ENCODE measurements at regions not wholly inside any gene's neighbourhood (a gene's known extent, or its start where the extent isn't known, plus 50 kb on each side); places are given as distances from the start of the nearest gene placed in this dataset.

GRCh38 chr20:54379893-54380584 is 95.4 kb upstream of the DOK5 start:
- Histone ChIP-seq H3K4me3 (no peak overlapping the region), H3K4me1 (ENCODE audit: control insufficient read depth in 5 of 5, insufficient read depth in 5 of 5, low read length in 5 of 5) (no peaks in the 10 kb centered on the region), H3K36me3 (ENCODE audit: control insufficient read depth in 4 of 4, insufficient read depth in 4 of 4, low read length in 4 of 4) (no peaks in the 10 kb centered on the region), H3K27me3 (ENCODE audit: control insufficient read depth in 3 of 3, insufficient read depth in 3 of 3, low read length in 2 of 3) (peaks cover 0 to 2% (median 0%) of the 10 kb centered on the region in 3 donors), H3K9me3 (ENCODE audit: control insufficient read depth in 4 of 4, insufficient read depth in 3 of 4, low read length in 3 of 4) (no peaks in the 10 kb centered on the region), H3K27ac (ENCODE audit: low read depth in 1 of 2, low read length in 1 of 2) (no peak overlapping the region), H3K9ac (ENCODE audit: insufficient read depth in 1 of 2, low read length in 2 of 2) (no peak overlapping the region)
- 81% methylated on average over 7 of the region's 7 CpGs for WGBS, 2 donors
- no peak for TF ChIP-seq CTCF (IDR thresholded peaks at IDR 0.05; ENCODE audit: control extremely low read depth, extremely low read depth)
- DNase-seq (no peak), ATAC-seq (ENCODE audit: insufficient read depth, low FRiP score) (no peak)

DNA sequence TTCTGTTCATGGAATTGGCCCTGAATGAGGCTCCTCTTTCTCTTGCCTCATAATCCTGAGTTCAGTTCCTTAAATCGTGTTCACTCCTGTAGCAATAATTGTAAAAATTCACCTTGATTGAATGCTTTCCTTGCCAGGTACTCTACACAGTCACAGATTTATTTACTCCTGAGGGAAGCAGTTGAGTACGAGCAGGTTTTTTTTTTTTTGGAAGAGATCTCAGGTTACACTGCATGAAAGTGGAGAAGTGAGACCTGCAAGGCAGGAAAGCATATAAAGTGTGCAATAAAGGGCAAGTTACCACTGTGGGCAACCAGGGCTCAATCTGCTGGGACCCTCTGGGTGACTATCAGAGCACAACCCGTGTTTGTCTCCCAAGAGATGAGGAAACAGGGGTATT is 93.0 kb upstream of the DOK5 start:
- DNase-seq, result peak in 2 of 3 donors; percentile 20 to 50
- no peaks in the 10 kb centered on the region for H3K4me1 ChIP-seq (ENCODE audit: control insufficient read depth in 5 of 5, insufficient read depth in 5 of 5, low read length in 5 of 5)
- peaks cover 0 to 2% (median 0%) of the 10 kb centered on the region in 3 donors for H3K27me3 ChIP-seq (ENCODE audit: control insufficient read depth in 3 of 3, insufficient read depth in 3 of 3, low read length in 2 of 3)
- H3K4me3 ChIP-seq, result no peak overlapping the region
- no peak for TF ChIP-seq CTCF (IDR thresholded peaks at IDR 0.05; ENCODE audit: control extremely low read depth, extremely low read depth)
- H3K9me3 ChIP-seq (ENCODE audit: control insufficient read depth in 4 of 4, insufficient read depth in 3 of 4, low read length in 3 of 4), result no peaks in the 10 kb centered on the region
- WGBS, 2 donors, result 26 to 30% methylated on average over 3 of the region's 3 CpGs
- H3K9ac ChIP-seq (ENCODE audit: insufficient read depth in 1 of 2, low read length in 2 of 2), result no peak overlapping the region
- no peak for ATAC-seq (ENCODE audit: insufficient read depth, low FRiP score)
- H3K27ac ChIP-seq (ENCODE audit: low read depth in 1 of 2, low read length in 1 of 2), result no peak overlapping the region
- no peaks in the 10 kb centered on the region for H3K36me3 ChIP-seq (ENCODE audit: control insufficient read depth in 4 of 4, insufficient read depth in 4 of 4, low read length in 4 of 4)

DNA sequence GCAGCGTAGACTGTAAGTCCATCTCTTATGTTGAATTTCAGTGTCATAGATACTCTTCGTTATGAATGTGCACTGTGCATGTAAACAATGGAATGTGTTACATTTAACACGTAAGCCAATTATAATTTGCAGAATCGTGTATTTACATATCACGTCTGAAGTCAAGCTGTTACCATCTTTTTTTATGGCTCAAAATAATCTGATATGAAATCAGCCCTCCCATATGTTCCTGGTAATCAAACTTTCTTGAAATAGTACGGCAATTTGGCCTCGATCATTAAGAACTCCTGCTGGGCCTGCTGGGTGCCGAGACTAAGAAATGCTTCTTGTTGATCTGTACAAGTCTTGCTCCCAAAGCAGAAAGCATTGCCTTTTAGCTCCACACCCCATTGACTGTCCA is 89.6 kb upstream of the DOK5 start:
- DNase-seq (no peak), ATAC-seq (ENCODE audit: insufficient read depth, low FRiP score) (no peak)
- no peak for TF ChIP-seq CTCF (IDR thresholded peaks at IDR 0.05; ENCODE audit: control extremely low read depth, extremely low read depth)
- 91 to 94% methylated on average over 8 of the region's 8 CpGs for WGBS, 2 donors
- peaks cover 0 to 4% (median 0%) of the 10 kb centered on the region in 5 donors for H3K4me1 ChIP-seq (ENCODE audit: control insufficient read depth in 5 of 5, insufficient read depth in 5 of 5, low read length in 5 of 5)
- H3K27ac ChIP-seq (ENCODE audit: low read depth in 1 of 2, low read length in 1 of 2), result no peak overlapping the region
- no peak overlapping the region for H3K9ac ChIP-seq (ENCODE audit: insufficient read depth in 1 of 2, low read length in 2 of 2)
- H3K27me3 ChIP-seq (ENCODE audit: control insufficient read depth in 3 of 3, insufficient read depth in 3 of 3, low read length in 2 of 3), result no peaks in the 10 kb centered on the region
- H3K9me3 ChIP-seq (ENCODE audit: control insufficient read depth in 4 of 4, insufficient read depth in 3 of 4, low read length in 3 of 4), result no peaks in the 10 kb centered on the region
- no peak overlapping the region for H3K4me3 ChIP-seq
- H3K36me3 ChIP-seq (ENCODE audit: control insufficient read depth in 4 of 4, insufficient read depth in 4 of 4, low read length in 4 of 4), result no peaks in the 10 kb centered on the region
